BLaER1 (cell line): ENCODE measurements at regions not wholly inside any gene's neighbourhood (a gene's known extent, or its start where the extent isn't known, plus 50 kb on each side); places are given as distances from the start of the nearest gene placed in this dataset.

Source experiments
- H3K27ac ChIP-seq: shearing (Covaris generic); formaldehyde crosslinking; 2 replicates; pipeline ENCODE4 v1.8.1; 2022
- H3K27me3 ChIP-seq: shearing (Covaris generic); formaldehyde crosslinking; 2 replicates; pipeline ENCODE4 v1.8.1; 2022
- H3K36me3 ChIP-seq: shearing (Covaris generic); formaldehyde crosslinking; 2 replicates; pipeline ENCODE4 v1.8.1; 2022
- H3K4me1 ChIP-seq: shearing (Covaris generic); formaldehyde crosslinking; 2 replicates; pipeline ENCODE4 v1.8.1; 2022
- H3K4me2 ChIP-seq: shearing (Covaris generic); formaldehyde crosslinking; 2 replicates; pipeline ENCODE4 v1.8.1; 2022
- H3K4me3 ChIP-seq: shearing (Covaris generic); formaldehyde crosslinking; 2 replicates; pipeline ENCODE4 v1.8.1; 2022
- H3K9ac ChIP-seq: shearing (Covaris generic); formaldehyde crosslinking; 2 replicates; pipeline ENCODE4 v1.8.1; 2022
- H3K9me3 ChIP-seq: shearing (Covaris generic); formaldehyde crosslinking; 2 replicates; pipeline ENCODE4 v1.8.1; 2022
- H4K20me1 ChIP-seq: shearing (Covaris generic); formaldehyde crosslinking; 2 replicates; pipeline ENCODE4 v1.8.1; 2022
- Cebpa-rat ChIP-seq: shearing (Covaris generic); IDR thresholded peaks from 2 replicates; pipeline ENCODE4 v1.8.1; 2022

GRCh38 chr22:35008213-35008612, 57.7 kb upstream of the ISX start:
- Histone ChIP-seq H4K20me1 (no peaks in the 10 kb centered on the region), H3K27ac (no peak overlapping the region), H3K4me1 (no peaks in the 10 kb centered on the region), H3K36me3 (no peaks in the 10 kb centered on the region), H3K9me3 (no peaks in the 10 kb centered on the region), H3K4me3 (no peak overlapping the region), H3K4me2 (no peak overlapping the region), H3K27me3 (no peaks in the 10 kb centered on the region), H3K9ac (no peak overlapping the region)
- TF ChIP-seq Cebpa-rat = no peak

DNA sequence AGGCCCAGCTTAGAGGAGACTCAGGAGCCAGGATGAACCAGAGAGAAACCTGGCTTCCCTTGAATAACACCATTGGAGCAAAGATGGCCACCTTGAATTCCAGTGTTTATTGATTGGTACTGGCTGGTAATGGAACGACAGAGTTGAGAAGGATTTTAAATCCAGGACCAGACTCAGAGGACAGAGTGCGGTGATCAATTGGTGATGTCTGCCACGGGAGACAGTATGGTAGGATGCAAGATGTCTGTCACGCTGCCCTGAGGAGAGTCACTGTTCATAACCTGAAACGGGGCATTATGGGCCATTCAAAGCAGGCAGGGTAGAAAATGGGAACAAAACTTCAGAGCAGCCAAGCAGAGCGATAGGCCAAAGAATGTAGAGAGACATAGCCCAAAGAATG, 55.4 kb upstream of the ISX start:
- H3K4me2 ChIP-seq = no peak overlapping the region
- H3K36me3 ChIP-seq = no peaks in the 10 kb centered on the region
- H3K27ac ChIP-seq = no peak overlapping the region
- no peak overlapping the region for H3K4me3 ChIP-seq
- H3K9me3 ChIP-seq = no peaks in the 10 kb centered on the region
- no peak overlapping the region for H3K9ac ChIP-seq
- H3K27me3 ChIP-seq = no peaks in the 10 kb centered on the region
- TF ChIP-seq Cebpa-rat = no peak
- H3K4me1 ChIP-seq = no peaks in the 10 kb centered on the region
- no peaks in the 10 kb centered on the region for H4K20me1 ChIP-seq

- Histone ChIP-seq H3K36me3 (no peaks in the 10 kb centered on the region), H3K4me3 (no peak overlapping the region), H3K27me3 (no peaks in the 10 kb centered on the region), H3K9ac (no peak overlapping the region), H3K4me2 (no peak overlapping the region), H3K9me3 (no peaks in the 10 kb centered on the region), H4K20me1 (no peaks in the 10 kb centered on the region), H3K4me1 (no peaks in the 10 kb centered on the region), H3K27ac (no peak overlapping the region)
- no peak for TF ChIP-seq Cebpa-rat
These were observed 51.1 kb upstream of the ISX start for GRCh38 chr22:35014812-35015211.
